ENCODE measurements at regions not wholly inside any gene's neighbourhood (a gene's known extent, or its start where the extent isn't known, plus 50 kb on each side); places are given as distances from the start of the nearest gene placed in this dataset.

- H3K4me3 ChIP-seq (replicated peaks; ENCODE audit: low read depth, low read length): no peak overlapping the region
- no peak for TF ChIP-seq CTCF (IDR thresholded peaks at IDR 0.05; ENCODE audit: low read length, missing control alignments)
- DNase-seq (ENCODE audit: low read depth): no peak
Observed at GRCh38 chr18:57891707-57892391, 88.7 kb upstream of the ATP8B1 start.

GRCh38 chr18:57890266-57890665 is 87.2 kb upstream of the ATP8B1 start:
- TF ChIP-seq CTCF (IDR thresholded peaks at IDR 0.05; ENCODE audit: low read length, missing control alignments): no peak
- no peak for DNase-seq (ENCODE audit: low read depth)
- H3K4me3 ChIP-seq (replicated peaks; ENCODE audit: low read depth, low read length): no peak overlapping the region

GRCh38 chr18:57889841-57890240 is 86.7 kb upstream of the ATP8B1 start:
- no peak for TF ChIP-seq CTCF (IDR thresholded peaks at IDR 0.05; ENCODE audit: low read length, missing control alignments)
- H3K4me3 ChIP-seq (replicated peaks; ENCODE audit: low read depth, low read length): no peak overlapping the region
- no peak for DNase-seq (ENCODE audit: low read depth)

DNA sequence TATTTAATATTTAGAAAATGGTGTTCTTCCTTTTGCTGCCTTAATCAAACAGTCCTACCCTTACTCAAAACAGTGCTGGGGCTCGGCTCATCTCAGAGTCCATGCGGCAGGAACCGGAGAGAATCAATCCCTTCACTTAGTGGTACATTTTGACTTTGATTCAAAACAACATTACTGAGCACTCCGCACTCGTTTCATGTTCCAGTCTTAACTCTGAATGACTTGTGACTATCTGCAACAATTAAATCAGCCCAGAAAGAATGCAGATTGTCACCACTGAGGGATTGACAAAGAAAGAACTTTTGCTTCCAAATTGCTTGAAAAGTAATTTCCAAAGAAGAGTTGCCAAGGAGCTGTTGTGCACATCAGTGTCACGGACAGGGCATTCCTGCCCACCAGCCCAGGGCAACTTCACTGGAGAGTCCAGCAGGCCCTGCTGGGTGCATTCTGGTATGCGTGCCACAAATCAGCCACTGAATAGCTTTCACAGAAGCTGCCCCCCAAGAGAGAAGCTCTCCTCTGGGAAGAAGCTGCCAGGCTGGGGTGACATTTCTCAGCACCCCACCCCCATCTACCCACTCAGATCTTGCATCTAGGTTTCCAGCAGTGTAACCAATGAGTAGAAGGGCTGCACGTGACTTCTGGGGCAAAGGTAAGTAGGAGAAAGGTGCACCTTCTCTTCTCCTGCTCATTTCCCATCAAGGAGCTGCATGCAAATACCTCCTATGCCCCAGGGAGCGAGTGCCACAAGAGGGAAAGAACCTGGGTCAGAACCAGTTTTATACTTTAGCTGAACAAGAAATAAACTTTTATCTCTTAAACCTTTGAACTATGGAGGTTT is 84.6 kb upstream of the ATP8B1 start:
- DNase-seq (ENCODE audit: low read depth): no peak
- no peak for TF ChIP-seq CTCF (IDR thresholded peaks at IDR 0.05; ENCODE audit: low read length, missing control alignments)
- no peak overlapping the region for H3K4me3 ChIP-seq (replicated peaks; ENCODE audit: low read depth, low read length)

DNA sequence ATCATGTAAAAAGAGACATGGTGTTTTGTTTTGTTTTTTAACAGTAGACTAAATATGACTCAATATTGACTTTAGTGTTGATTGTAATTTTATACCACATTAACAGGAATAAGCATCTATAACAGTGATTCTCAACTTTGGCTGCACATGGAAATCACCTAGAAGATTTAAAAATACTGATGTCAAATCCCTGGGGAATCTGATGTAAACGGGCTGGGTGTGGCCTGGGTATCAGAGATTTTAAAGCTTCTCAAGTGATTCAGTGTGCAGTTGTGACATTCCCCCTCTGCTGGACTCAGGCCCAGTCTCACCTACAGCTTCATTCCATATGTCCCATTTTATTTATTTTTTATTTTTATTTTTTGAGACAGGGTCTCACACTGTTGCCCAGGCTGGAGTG is 82.8 kb upstream of the ATP8B1 start:
- no peak for TF ChIP-seq CTCF (IDR thresholded peaks at IDR 0.05; ENCODE audit: low read length, missing control alignments)
- DNase-seq (ENCODE audit: low read depth): no peak
- no peak overlapping the region for H3K4me3 ChIP-seq (replicated peaks; ENCODE audit: low read depth, low read length)

- no peak overlapping the region for H3K4me3 ChIP-seq (replicated peaks; ENCODE audit: low read depth, low read length)
- no peak for DNase-seq (ENCODE audit: low read depth)
- no peak for TF ChIP-seq CTCF (IDR thresholded peaks at IDR 0.05; ENCODE audit: low read length, missing control alignments)
Observed at GRCh38 chr18:57882465-57882864, 79.3 kb upstream of the ATP8B1 start.
